Keratinocyte (primary cell): ENCODE measurements at regions not wholly inside any gene's neighbourhood (a gene's known extent, or its start where the extent isn't known, plus 50 kb on each side); places are given as distances from the start of the nearest gene placed in this dataset.

ENCODE experiments used
- CTCF ChIP-seq, 3 experiments: IDR thresholded peaks in 1 of 3; conservative IDR thresholded peaks in 1 of 3; optimal IDR thresholded peaks in 1 of 3; 2 replicates in 2 of 3; 3 replicates in 1 of 3; pipeline versions ENCODE3 to v1.5.1; 2011; ENCODE audit warnings: low read length in 3 of 3, mild to moderate bottlenecking in 3 of 3, moderate library complexity in 2 of 3, control low read depth in 1 of 3, inconsistent platforms in 1 of 3; ENCODE audit not compliant: insufficient read depth in 2 of 3; ENCODE audit errors: extremely low read depth in 1 of 3
- EZH2 ChIP-seq: IDR thresholded peaks from one replicate; pipeline ENCODE4 v1.6.1; 2012; ENCODE audit warnings: inconsistent platforms, mild to moderate bottlenecking, low read length, moderate library complexity

GRCh38 chr6:4488389-4488788, 287.8 kb upstream of the CDYL start:
- no peak for TF ChIP-seq EZH2
- no peak for TF ChIP-seq CTCF (optimal IDR thresholded peaks at IDR 0.05 in 1 of 3, IDR thresholded peaks at IDR 0.05 in 1 of 3, conservative IDR thresholded peaks at IDR 0.05 in 1 of 3; ENCODE audit: extremely low read depth in 1 of 3, insufficient read depth in 2 of 3, low read length in 3 of 3)
